GM12873 (cell line): ENCODE measurements at regions not wholly inside any gene's neighbourhood (a gene's known extent, or its start where the extent isn't known, plus 50 kb on each side); places are given as distances from the start of the nearest gene placed in this dataset.

Experiments used
- CTCF ChIP-seq: IDR thresholded peaks from 2 replicates; pipeline ENCODE4 v1.5.1; 2012; ENCODE audit warnings: low read depth, mild to moderate bottlenecking, moderate library complexity, low read length, control low read depth; ENCODE audit not compliant: insufficient read depth; ENCODE audit errors: missing control alignments

- TF ChIP-seq CTCF = no peak
These were observed 114.2 kb upstream of the ZNF236 start for GRCh38 chr18:76708071-76708721.

DNA sequence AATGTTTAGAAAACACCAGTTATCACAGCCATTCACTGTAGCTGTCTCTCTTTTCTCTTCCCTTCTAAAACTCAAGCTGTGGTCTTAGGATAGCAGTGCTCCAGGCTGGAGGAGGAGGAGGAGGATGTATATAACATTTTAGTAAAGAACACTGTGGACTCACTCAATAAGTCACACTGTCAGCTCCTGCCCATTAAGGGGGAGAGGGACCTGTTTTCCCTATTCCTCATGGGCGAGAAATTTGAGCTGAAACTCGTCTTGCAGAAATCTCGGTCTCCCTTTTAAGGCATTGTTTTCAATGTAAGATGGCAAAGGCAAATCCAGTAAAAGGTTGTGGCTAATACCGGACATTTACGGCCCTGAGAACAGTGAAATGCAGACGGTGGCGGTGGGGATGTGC, 114.8 kb upstream of the ZNF236 start:
- no peak for TF ChIP-seq CTCF

DNA sequence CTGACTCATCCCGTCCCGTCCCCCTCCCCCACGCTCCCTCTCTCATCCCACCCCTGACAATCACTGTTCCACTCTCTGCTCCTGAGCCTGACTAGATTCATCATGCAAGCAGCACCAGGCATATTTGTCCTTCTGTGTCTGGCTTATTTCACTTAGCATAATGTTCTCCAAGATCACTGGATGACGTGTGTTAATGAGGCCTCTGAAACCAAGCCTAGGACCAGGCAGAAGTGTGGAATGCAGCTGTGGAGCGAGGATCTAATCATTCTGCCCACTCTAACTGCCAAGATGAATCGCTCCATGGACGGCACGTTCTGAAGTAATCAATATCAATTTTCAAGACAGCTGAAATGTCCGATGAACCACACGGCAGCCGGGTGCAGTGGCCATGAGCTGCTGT, 122.4 kb upstream of the ZNF236 start:
- no peak for TF ChIP-seq CTCF

- TF ChIP-seq CTCF = no peak
These were observed 124.9 kb upstream of the ZNF236 start for GRCh38 chr18:76697441-76697901.

DNA sequence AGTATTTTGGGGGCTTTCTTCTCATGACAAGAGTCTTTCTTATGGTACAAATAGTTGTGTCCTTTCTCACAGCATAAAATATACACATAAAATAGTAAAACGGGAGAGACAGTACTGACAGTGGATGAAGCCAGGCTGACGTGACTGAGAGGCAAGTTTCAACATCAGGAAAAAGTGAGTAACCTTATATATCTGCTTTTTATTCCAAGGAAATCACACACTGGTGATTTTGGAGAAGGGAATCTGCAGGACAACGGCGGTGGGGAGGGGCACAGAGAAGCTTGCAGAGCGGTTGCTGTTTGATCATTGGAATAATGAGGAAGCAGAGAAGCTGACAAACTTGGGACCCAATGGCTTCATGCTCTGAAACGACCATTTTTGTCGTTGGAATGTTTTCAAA, 130.6 kb upstream of the ZNF236 start:
- no peak for TF ChIP-seq CTCF

DNA sequence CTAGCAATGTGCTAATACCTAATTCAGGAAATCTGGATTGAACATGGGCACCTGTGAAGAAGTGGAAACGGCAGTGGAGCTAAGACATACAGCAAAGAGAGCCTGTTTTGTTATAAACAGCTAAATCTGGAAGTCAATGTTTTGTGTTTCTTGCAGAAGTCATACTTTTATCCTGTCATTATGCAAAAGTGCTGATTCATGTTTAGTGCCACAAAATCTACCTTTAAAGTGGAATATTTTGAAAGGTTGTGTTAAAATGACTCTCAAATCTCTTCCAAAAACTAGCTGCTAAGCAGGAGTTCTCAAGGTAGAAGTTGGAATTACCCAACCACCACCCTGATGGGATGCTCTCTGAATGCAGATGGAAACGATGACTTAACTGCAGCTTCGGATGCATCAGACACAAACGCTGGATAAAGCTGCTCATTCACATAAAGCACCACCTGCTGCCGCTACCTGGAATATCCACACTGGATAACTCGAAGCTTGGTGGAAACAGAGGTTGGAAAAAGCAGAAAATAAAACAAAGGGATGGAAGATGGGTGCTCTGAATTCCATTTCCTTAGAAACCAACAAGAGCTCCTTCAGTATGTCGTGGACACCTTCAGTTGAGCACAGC, 132.6 kb upstream of the ZNF236 start:
- TF ChIP-seq CTCF = no peak

DNA sequence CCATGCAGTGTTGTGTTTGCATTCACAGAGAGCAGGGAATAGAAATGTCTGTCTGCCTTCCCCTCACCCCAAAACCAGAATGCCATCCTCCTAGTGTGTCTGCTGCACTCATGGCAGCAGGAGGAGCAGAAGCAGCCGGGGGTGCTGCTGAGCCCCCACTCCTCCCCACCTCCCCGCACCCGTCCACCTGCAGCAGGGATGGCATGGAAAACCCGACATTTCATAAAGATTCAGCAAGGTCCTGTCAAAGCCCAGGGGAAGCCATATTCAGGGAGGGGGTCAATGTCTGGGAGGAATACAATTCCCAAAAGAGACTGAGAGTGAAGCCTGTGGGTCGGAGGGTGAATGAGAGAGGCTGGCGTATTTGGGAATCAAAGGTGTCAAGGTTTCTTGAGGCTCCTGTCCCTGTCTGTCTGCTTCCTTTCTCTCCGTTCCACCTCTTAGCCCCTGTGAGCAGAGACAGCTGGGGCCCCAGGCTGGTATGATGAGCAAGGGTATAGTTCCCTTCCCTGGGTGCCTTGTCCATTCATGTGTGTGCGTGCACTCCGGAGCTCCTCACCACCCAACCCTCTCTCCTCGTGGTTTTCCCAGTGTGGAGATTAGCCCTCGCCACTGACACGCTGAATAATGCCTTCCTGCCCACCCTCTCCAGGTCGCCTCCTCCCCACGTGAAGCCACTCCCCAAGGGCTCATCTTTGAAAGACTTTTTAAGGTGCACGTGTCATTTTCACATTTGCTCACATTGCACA, 133.5 kb upstream of the ZNF236 start:
- no peak for TF ChIP-seq CTCF
